ENCODE measurements at regions not wholly inside any gene's neighbourhood (a gene's known extent, or its start where the extent isn't known, plus 50 kb on each side); places are given as distances from the start of the nearest gene placed in this dataset.
A peak's percentile ranks its signal among the peaks of the same experiment; 100 is the strongest.

DNA sequence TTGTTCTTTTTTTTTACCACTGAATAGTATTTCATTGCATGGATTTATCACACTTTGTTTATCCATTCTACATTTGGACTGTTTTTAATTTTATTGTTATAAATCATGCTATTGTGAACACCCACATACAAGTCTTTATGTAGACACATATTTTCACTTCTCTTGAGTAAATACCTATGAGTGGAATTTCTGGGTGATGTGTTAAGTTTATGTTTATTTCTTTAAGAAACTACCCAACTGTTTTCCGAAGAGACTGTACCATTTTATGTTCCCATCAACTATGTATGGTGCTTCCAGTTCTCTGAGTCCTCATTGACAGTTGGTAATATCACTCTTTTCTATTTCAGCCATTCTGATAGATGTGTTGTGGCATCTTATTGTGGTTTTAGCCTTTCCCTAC lies 54.0 kb downstream of the RIN2 start:
- H3K27ac ChIP-seq (ENCODE audit: low read depth in 1 of 2, low read length in 1 of 2): no peak overlapping the region
- TF ChIP-seq, protein P1, sequence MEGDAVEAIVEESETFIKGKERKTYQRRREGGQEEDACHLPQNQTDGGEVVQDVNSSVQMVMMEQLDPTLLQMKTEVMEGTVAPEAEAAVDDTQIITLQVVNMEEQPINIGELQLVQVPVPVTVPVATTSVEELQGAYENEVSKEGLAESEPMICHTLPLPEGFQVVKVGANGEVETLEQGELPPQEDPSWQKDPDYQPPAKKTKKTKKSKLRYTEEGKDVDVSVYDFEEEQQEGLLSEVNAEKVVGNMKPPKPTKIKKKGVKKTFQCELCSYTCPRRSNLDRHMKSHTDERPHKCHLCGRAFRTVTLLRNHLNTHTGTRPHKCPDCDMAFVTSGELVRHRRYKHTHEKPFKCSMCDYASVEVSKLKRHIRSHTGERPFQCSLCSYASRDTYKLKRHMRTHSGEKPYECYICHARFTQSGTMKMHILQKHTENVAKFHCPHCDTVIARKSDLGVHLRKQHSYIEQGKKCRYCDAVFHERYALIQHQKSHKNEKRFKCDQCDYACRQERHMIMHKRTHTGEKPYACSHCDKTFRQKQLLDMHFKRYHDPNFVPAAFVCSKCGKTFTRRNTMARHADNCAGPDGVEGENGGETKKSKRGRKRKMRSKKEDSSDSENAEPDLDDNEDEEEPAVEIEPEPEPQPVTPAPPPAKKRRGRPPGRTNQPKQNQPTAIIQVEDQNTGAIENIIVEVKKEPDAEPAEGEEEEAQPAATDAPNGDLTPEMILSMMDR (IDR thresholded peaks at IDR 0.05; ENCODE audit: control extremely low read depth, extremely low read depth): no peak
- no peak overlapping the region for H3K4me3 ChIP-seq
- no peaks in the 10 kb centered on the region for H3K27me3 ChIP-seq (ENCODE audit: control insufficient read depth in 3 of 3, insufficient read depth in 3 of 3, low read length in 2 of 3)
- peaks cover 7 to 14% (median 8%) of the 10 kb centered on the region in 5 donors for H3K4me1 ChIP-seq (ENCODE audit: control insufficient read depth in 5 of 5, insufficient read depth in 5 of 5, low read length in 5 of 5)
- ATAC-seq (ENCODE audit: insufficient read depth, low FRiP score) (no peak), DNase-seq (no peak)
- H3K9ac ChIP-seq (ENCODE audit: insufficient read depth in 1 of 2, low read length in 2 of 2): no peak overlapping the region
- peaks cover 0 to 5% (median 2%) of the 10 kb centered on the region in 4 donors for H3K36me3 ChIP-seq (ENCODE audit: control insufficient read depth in 4 of 4, insufficient read depth in 4 of 4, low read length in 4 of 4)
- H3K9me3 ChIP-seq (ENCODE audit: control insufficient read depth in 4 of 4, insufficient read depth in 3 of 4, low read length in 3 of 4): peaks cover 0 to 2% (median 0%) of the 10 kb centered on the region in 4 donors
- 87 to 91% methylated on average over 1 of the region's 1 CpG for WGBS, 2 donors

DNA sequence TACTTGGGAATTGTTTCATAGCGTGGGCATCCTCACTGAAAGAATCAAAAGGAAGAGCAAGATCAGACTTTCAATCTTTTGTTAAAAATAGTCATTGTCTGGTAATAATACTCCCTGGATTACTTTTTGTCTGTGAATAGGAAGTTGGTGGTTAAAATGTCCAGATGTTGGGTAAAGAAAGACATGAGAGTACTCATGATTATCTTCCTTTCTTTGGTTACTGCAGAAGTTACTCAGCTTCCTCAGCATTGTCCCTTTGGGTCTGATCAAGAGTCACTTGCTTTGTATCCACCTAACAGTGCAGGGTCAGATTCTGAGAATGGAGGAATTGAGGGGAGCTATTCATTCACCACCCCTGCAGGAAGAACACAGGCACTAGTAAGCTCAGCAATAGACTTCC lies 54.6 kb downstream of the RIN2 start:
- Histone ChIP-seq H3K9me3 (ENCODE audit: control insufficient read depth in 4 of 4, insufficient read depth in 3 of 4, low read length in 3 of 4) (peaks cover 0 to 2% (median 0%) of the 10 kb centered on the region in 4 donors), H3K27me3 (ENCODE audit: control insufficient read depth in 3 of 3, insufficient read depth in 3 of 3, low read length in 2 of 3) (no peaks in the 10 kb centered on the region), H3K4me1 (ENCODE audit: control insufficient read depth in 5 of 5, insufficient read depth in 5 of 5, low read length in 5 of 5) (peaks cover 3 to 12% (median 8%) of the 10 kb centered on the region in 5 donors), H3K4me3 (no peak overlapping the region), H3K27ac (ENCODE audit: low read depth in 1 of 2, low read length in 1 of 2) (no peak overlapping the region), H3K9ac (ENCODE audit: insufficient read depth in 1 of 2, low read length in 2 of 2) (no peak overlapping the region), H3K36me3 (ENCODE audit: control insufficient read depth in 4 of 4, insufficient read depth in 4 of 4, low read length in 4 of 4) (peaks cover 0 to 5% (median 2%) of the 10 kb centered on the region in 4 donors)
- ATAC-seq (ENCODE audit: insufficient read depth, low FRiP score): no peak
- DNase-seq: no peak
- 72 to 85% methylated on average over 1 of the region's 1 CpG for WGBS, 2 donors
- TF ChIP-seq, protein P1 (IDR thresholded peaks at IDR 0.05; ENCODE audit: control extremely low read depth, extremely low read depth): no peak

DNA sequence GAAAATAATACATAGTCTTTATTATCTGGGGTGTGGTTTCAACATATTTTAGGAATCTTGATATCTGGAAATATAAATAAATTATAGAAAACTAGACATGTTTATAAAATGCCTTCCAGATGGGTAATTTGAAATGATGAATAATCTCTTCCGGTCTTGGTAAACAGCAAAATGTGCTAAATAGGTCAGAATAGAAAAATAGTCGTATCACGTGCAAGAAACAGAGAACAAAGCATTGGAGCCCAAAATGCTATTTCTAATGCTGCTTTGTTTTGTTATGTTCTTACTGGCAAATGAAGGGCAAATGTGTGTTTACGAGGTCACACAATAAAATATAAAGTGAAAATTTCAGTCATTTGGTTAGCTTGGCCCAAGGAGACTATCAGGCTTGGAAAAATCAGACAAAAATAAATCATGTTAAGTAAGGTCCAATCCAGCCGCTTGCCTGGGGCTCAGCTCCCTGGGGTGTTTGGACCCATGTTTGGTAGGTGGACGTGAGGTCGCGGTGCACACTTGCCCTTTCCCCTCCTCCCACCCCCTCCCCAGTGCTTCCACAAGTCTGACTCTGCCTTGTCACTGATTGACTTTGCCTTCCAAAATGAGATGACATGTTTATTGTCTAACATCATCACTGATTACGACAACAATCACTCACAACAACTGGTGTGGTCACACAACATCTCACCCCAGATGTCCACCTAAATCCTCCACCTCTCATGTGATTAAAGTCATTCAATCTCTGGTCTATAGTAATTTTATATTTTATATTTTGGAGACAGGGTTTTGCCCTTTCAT lies 56.0 kb downstream of the RIN2 start:
- DNase-seq (no peak), ATAC-seq (ENCODE audit: insufficient read depth, low FRiP score) (no peak)
- H3K27me3 ChIP-seq (ENCODE audit: control insufficient read depth in 3 of 3, insufficient read depth in 3 of 3, low read length in 2 of 3): no peaks in the 10 kb centered on the region
- H3K4me1 ChIP-seq (ENCODE audit: control insufficient read depth in 5 of 5, insufficient read depth in 5 of 5, low read length in 5 of 5): peaks cover 3 to 12% (median 5%) of the 10 kb centered on the region in 5 donors
- WGBS, 2 donors: 72 to 84% methylated on average over 9 of the region's 9 CpGs
- no peak overlapping the region for H3K9ac ChIP-seq (ENCODE audit: insufficient read depth in 1 of 2, low read length in 2 of 2)
- peaks cover 0 to 8% (median 3%) of the 10 kb centered on the region in 4 donors for H3K36me3 ChIP-seq (ENCODE audit: control insufficient read depth in 4 of 4, insufficient read depth in 4 of 4, low read length in 4 of 4)
- H3K27ac ChIP-seq (ENCODE audit: low read depth in 1 of 2, low read length in 1 of 2): peak overlapping the region; percentile 64 to 69
- no peak overlapping the region for H3K4me3 ChIP-seq
- TF ChIP-seq, protein P1 (IDR thresholded peaks at IDR 0.05; ENCODE audit: control extremely low read depth, extremely low read depth): no peak
- H3K9me3 ChIP-seq (ENCODE audit: control insufficient read depth in 4 of 4, insufficient read depth in 3 of 4, low read length in 3 of 4): peaks cover 0 to 4% (median 1%) of the 10 kb centered on the region in 4 donors
